Uterus (tissue), 3 donors: ENCODE measurements at regions not wholly inside any gene's neighbourhood (a gene's known extent, or its start where the extent isn't known, plus 50 kb on each side); places are given as distances from the start of the nearest gene placed in this dataset.

Source experiments
- DNase-seq, 2 donors: peaks; one replicate each; pipeline ENCODE4 v3.0.0-alpha.2; 2019 to 2020
- H3K27ac ChIP-seq, 2 donors: fragments of 200-600 bp; sonication (generic); 1 replicate in 1 of 2; 2 replicates in 1 of 2; pipeline ENCODE4 v1.5.1; 2016 to 2018
- H3K27me3 ChIP-seq, 2 donors: fragments of 200-600 bp; sonication (generic); one replicate each; pipeline ENCODE4 v1.5.1; 2018 to 2019; ENCODE audit warnings: control low read depth in 1 of 2
- H3K36me3 ChIP-seq, 2 donors: fragments of 200-600 bp; sonication (generic); one replicate each; pipeline ENCODE4 v1.5.1; 2019; ENCODE audit warnings: control low read depth in 1 of 2
- H3K4me1 ChIP-seq, 2 donors: fragments of 200-600 bp; sonication (generic); one replicate each; pipeline ENCODE4 v1.5.1; 2018 to 2019; ENCODE audit warnings: control low read depth in 1 of 2
- H3K4me3 ChIP-seq, 2 donors: fragments of 200-600 bp; sonication (generic); 1 replicate in 1 of 2; 2 replicates in 1 of 2; pipeline ENCODE4 v1.5.1; 2018 to 2019; ENCODE audit warnings: mild to moderate bottlenecking in 1 of 2
- H3K9me3 ChIP-seq, 2 donors: fragments of 200-600 bp; sonication (generic); one replicate each; pipeline ENCODE4 v1.5.1; 2019; ENCODE audit warnings: control low read depth in 1 of 2
- CTCF ChIP-seq, 4 experiments: fragments of 200-600 bp in 2 of 4; fragments of 450-650 bp in 2 of 4; sonication (generic) in 2 of 4; IDR thresholded peaks; one replicate each; pipeline ENCODE4 v1.5.1; 2016 to 2019; ENCODE audit warnings: antibody characterized with exemption in 4 of 4, mild to moderate bottlenecking in 2 of 4, moderate library complexity in 1 of 4
- POLR2A ChIP-seq, 2 donors: fragments of 450-650 bp; IDR thresholded peaks; one replicate each; pipeline ENCODE4 v1.6.1; 2016; ENCODE audit warnings: antibody characterized with exemption in 2 of 2, mild to moderate bottlenecking in 1 of 2, moderate library complexity in 1 of 2
- intact Hi-C: fragments of 100-400 bp; cut with DNase I; formaldehyde crosslinking; loops from one replicate; pipeline ENCODE4 v1.15.1; 2023; ENCODE audit warnings: low total_unique reads
- donor health status: DM: yes; HTN: yes; CAD: no.

- TF ChIP-seq CTCF (IDR thresholded peaks at IDR 0.05) (no peak), POLR2A (IDR thresholded peaks at IDR 0.05) (no peak)
- Histone ChIP-seq H3K4me1 (no peaks in the 10 kb centered on the region), H3K36me3 (no peaks in the 10 kb centered on the region), H3K27me3 (no peaks in the 10 kb centered on the region), H3K9me3 (no peaks in the 10 kb centered on the region), H3K27ac (no peak overlapping the region), H3K4me3 (no peak overlapping the region)
- no peak for DNase-seq
- intact Hi-C loops: no loop called here
Measured at GRCh38 chr10:58955615-58956014, 220.8 kb upstream of the PHYHIPL start.

GRCh38 chr10:58956926-58957325 is 219.5 kb upstream of the PHYHIPL start:
- TF ChIP-seq POLR2A (IDR thresholded peaks at IDR 0.05) (no peak), CTCF (IDR thresholded peaks at IDR 0.05) (no peak)
- Histone ChIP-seq H3K27ac (no peak overlapping the region), H3K4me1 (no peaks in the 10 kb centered on the region), H3K36me3 (no peaks in the 10 kb centered on the region), H3K27me3 (no peaks in the 10 kb centered on the region), H3K4me3 (no peak overlapping the region), H3K9me3 (no peaks in the 10 kb centered on the region)
- intact Hi-C loops: no loop called here
- DNase-seq: no peak

- H3K4me3 ChIP-seq: no peak overlapping the region
- TF ChIP-seq CTCF (IDR thresholded peaks at IDR 0.05) (no peak), POLR2A (IDR thresholded peaks at IDR 0.05) (no peak)
Measured at GRCh38 chr10:58957517-58957916, 218.9 kb upstream of the PHYHIPL start.

GRCh38 chr10:58963101-58963534 is 213.3 kb upstream of the PHYHIPL start:
- Histone ChIP-seq H3K36me3 (no peaks in the 10 kb centered on the region), H3K4me1 (no peaks in the 10 kb centered on the region), H3K9me3 (no peaks in the 10 kb centered on the region), H3K27me3 (no peaks in the 10 kb centered on the region), H3K27ac (no peak overlapping the region), H3K4me3 (no peak overlapping the region)
- DNase-seq: no peak
- intact Hi-C loops: no loop called here
- TF ChIP-seq CTCF (IDR thresholded peaks at IDR 0.05) (no peak), POLR2A (IDR thresholded peaks at IDR 0.05) (no peak)

More at GRCh38 chr10:58957517-58957916, 218.9 kb upstream of the PHYHIPL start:
- no peaks in the 10 kb centered on the region for H3K9me3 ChIP-seq
- H3K36me3 ChIP-seq: no peaks in the 10 kb centered on the region
- no peak overlapping the region for H3K27ac ChIP-seq
- intact Hi-C loops: no loop called here
- no peaks in the 10 kb centered on the region for H3K27me3 ChIP-seq
- H3K4me1 ChIP-seq: no peaks in the 10 kb centered on the region
- DNase-seq: no peak

GRCh38 chr10:58963723-58964124 is 212.7 kb upstream of the PHYHIPL start:
- Histone ChIP-seq H3K9me3 (no peaks in the 10 kb centered on the region), H3K27me3 (no peaks in the 10 kb centered on the region), H3K27ac (no peak overlapping the region), H3K4me1 (no peaks in the 10 kb centered on the region), H3K4me3 (no peak overlapping the region), H3K36me3 (no peaks in the 10 kb centered on the region)
- DNase-seq: no peak
- TF ChIP-seq POLR2A (IDR thresholded peaks at IDR 0.05) (no peak), CTCF (IDR thresholded peaks at IDR 0.05) (no peak)
- intact Hi-C loops: no loop called here
